K562 (cell line): ENCODE measurements at regions not wholly inside any gene's neighbourhood (a gene's known extent, or its start where the extent isn't known, plus 50 kb on each side); places are given as distances from the start of the nearest gene placed in this dataset.

ENCODE experiments used
- ATAC-seq: fragments of 200-7000 bp; cut with Tn5 transposase; 3 replicates; pipeline ENCODE4 v1.9.1; 2020; ENCODE audit warnings: moderate library complexity
- BruUV-seq: library from RNA; stranded (reverse); fragments of 400-500 nt; replicated peaks from 2 replicates; lab custom pipeline; 2021; lab: Mats Ljungman, UMichigan
- CTCF ChIA-PET: fragments of 300-600 bp; formaldehyde crosslinking; extraction: SDS; loops from one replicate; lab custom pipeline; 2021; ENCODE audit warnings: low intra/inter-chr PET ratio; lab: Yijun Ruan, JAX
- POLR2A ChIA-PET: fragments of 300-600, 350-650 bp; sonication (Branson Sonifier 250); formaldehyde crosslinking; extraction: SDS; loops from one replicate; lab custom pipeline; 2021; ENCODE audit warnings: antibody characterized with exemption, inconsistent platforms; lab: Yijun Ruan, JAX
- DNase-seq, 4 experiments: peaks; one replicate each; pipeline versions ENCODE4 v3.0.0 to v3.0.0-alpha.2; 2011 to 2018; ENCODE audit warnings: low spot score in 3 of 4, mixed read lengths in 3 of 4; ENCODE audit errors: extremely low read depth in 1 of 4
- FAIRE-seq: peaks from 2 replicates; lab custom pipeline; 2011; peaks lifted over from hg19 to GRCh38; lab: Jason Lieb, UNC
- H2AFZ ChIP-seq: 2 replicates; pipeline ENCODE4 v1.6.0; 2011; ENCODE audit warnings: low read depth, low read length, control low read depth, inconsistent platforms
- H3K27ac ChIP-seq: fragments of 200-600 bp; 3 replicates; pipeline ENCODE4 v1.8.0; 2011; ENCODE audit warnings: low read depth, mild to moderate bottlenecking, control low read depth, inconsistent platforms, low read length, moderate library complexity, mixed read lengths; ENCODE audit errors: extremely low read depth
- H3K27me3 ChIP-seq, 2 experiments: fragments of 300-600 bp in 1 of 2; 2 replicates in 1 of 2; 3 replicates in 1 of 2; pipeline versions ENCODE4 v1.6.0 to v1.8.0; 2011; ENCODE audit warnings: inconsistent platforms in 2 of 2, low read length in 2 of 2, mild to moderate bottlenecking in 1 of 2, mixed read lengths in 1 of 2, moderate library complexity in 1 of 2; ENCODE audit not compliant: control insufficient read depth in 2 of 2, insufficient read depth in 2 of 2
- H3K36me3 ChIP-seq: fragments of 300-600 bp; 3 replicates; pipeline ENCODE4 v1.8.0; 2011; ENCODE audit warnings: mild to moderate bottlenecking, low read length, inconsistent platforms; ENCODE audit not compliant: control insufficient read depth, insufficient read depth
- H3K4me1 ChIP-seq, 2 experiments: fragments of 200-600 bp in 1 of 2; replicated peaks in 1 of 2; 2 replicates in 1 of 2; 3 replicates in 1 of 2; pipeline versions ENCODE4 v1.5.1 to v1.8.0; 2011; ENCODE audit warnings: inconsistent platforms in 2 of 2, low read length in 2 of 2, mild to moderate bottlenecking in 1 of 2, mixed read lengths in 1 of 2, moderate library complexity in 1 of 2; ENCODE audit not compliant: control insufficient read depth in 2 of 2, insufficient read depth in 2 of 2
- H3K4me2 ChIP-seq: 2 replicates; pipeline ENCODE4 v1.6.1; 2011; ENCODE audit warnings: low read length, control low read depth, inconsistent platforms, mixed read lengths; ENCODE audit not compliant: insufficient read depth
- H3K4me3 ChIP-seq: fragments of 200-600 bp; sonication (generic), shearing (Covaris generic); 2 replicates; pipeline ENCODE4 v1.5.1; 2016; ENCODE audit warnings: control low read depth, inconsistent platforms
- H3K79me2 ChIP-seq: fragments of 200-600 bp; 3 replicates; pipeline ENCODE4 v1.8.0; 2011; ENCODE audit warnings: low read length, inconsistent platforms; ENCODE audit not compliant: control insufficient read depth, insufficient read depth
- H3K9ac ChIP-seq, 2 experiments: 2 replicates each; pipeline versions ENCODE4 v1.6.0 to v1.6.1; 2011; ENCODE audit warnings: low read depth in 2 of 2, low read length in 2 of 2, control low read depth in 1 of 2, inconsistent platforms in 1 of 2, mild to moderate bottlenecking in 1 of 2, mixed read lengths in 1 of 2; ENCODE audit not compliant: insufficient read depth in 1 of 2
- H3K9me1 ChIP-seq: one replicate; pipeline ENCODE4 v1.6.0; 2011; ENCODE audit warnings: inconsistent platforms, mild to moderate bottlenecking, low read length, moderate library complexity; ENCODE audit not compliant: control insufficient read depth, insufficient read depth
- H3K9me3 ChIP-seq: replicated peaks from 2 replicates; pipeline ENCODE4 v1.5.1; 2011; ENCODE audit warnings: low read depth, low read length, inconsistent platforms; ENCODE audit not compliant: control insufficient read depth, insufficient read depth
- H4K20me1 ChIP-seq: replicated peaks from 2 replicates; pipeline ENCODE4 v1.6.1; 2011; ENCODE audit warnings: low read length, inconsistent platforms, mixed read lengths; ENCODE audit not compliant: control insufficient read depth, insufficient read depth
- BRD9 ChIP-seq: fragments of 450-650 bp; IDR thresholded peaks from 2 replicates; pipeline ENCODE4 v1.6.1; 2018; ENCODE audit warnings: low read depth; ENCODE audit not compliant: partially characterized antibody
- CBFA2T3 ChIP-seq: fragments of 450-650 bp; IDR thresholded peaks from 2 replicates; pipeline ENCODE4 v1.6.1; 2017
- EHMT2 ChIP-seq: fragments of 450-650 bp; IDR thresholded peaks from 2 replicates; pipeline ENCODE4 v1.6.1; 2018; ENCODE audit warnings: antibody characterized with exemption
- ETV1 ChIP-seq: fragments of 450-650 bp; conservative IDR thresholded peaks from 2 replicates; pipeline ENCODE4 v1.6.1; 2016; ENCODE audit warnings: missing genetic modification characterization, control low read depth, low read depth, missing compliant biosample characterization
- EZH2 ChIP-seq: IDR thresholded peaks from 2 replicates; pipeline ENCODE4 v1.6.1; 2012; ENCODE audit warnings: low read depth, mild to moderate bottlenecking, inconsistent platforms, low read length, borderline replicate concordance
- GATAD2A ChIP-seq: fragments of 450-650 bp; IDR thresholded peaks from 2 replicates; pipeline ENCODE4 v1.6.1; 2017
- HDAC1 ChIP-seq, 2 experiments: fragments of 450-650 bp; IDR thresholded peaks; 2 replicates each; pipeline ENCODE4 v1.6.1; 2016 to 2017; ENCODE audit warnings: inconsistent platforms in 1 of 2, mild to moderate bottlenecking in 1 of 2, moderate library complexity in 1 of 2
- L3MBTL2 ChIP-seq: fragments of 450-650 bp; IDR thresholded peaks from 2 replicates; pipeline ENCODE4 v1.6.1; 2016; ENCODE audit warnings: mild to moderate bottlenecking, moderate library complexity
- MEIS2 ChIP-seq: fragments of 450-650 bp; IDR thresholded peaks from 2 replicates; pipeline ENCODE4 v1.6.1; 2014; ENCODE audit warnings: mild to moderate bottlenecking; ENCODE audit not compliant: partially characterized antibody
- NR2C1 ChIP-seq, 2 experiments: fragments of 450-650 bp; IDR thresholded peaks; 2 replicates each; pipeline ENCODE4 v1.6.1; 2017; ENCODE audit warnings: mild to moderate bottlenecking in 2 of 2, antibody characterized with exemption in 1 of 2, inconsistent platforms in 1 of 2, missing compliant biosample characterization in 1 of 2, missing genetic modification characterization in 1 of 2
- POLR3G ChIP-seq: IDR thresholded peaks from 2 replicates; pipeline ENCODE4 v1.6.1; 2011; ENCODE audit not compliant: insufficient read length, insufficient replicate concordance; ENCODE audit errors: extremely low read depth
- ZC3H4 ChIP-seq: sonication (generic); formaldehyde crosslinking; IDR thresholded peaks from 2 replicates; pipeline ENCODE4 v1.9.0; 2021; ENCODE audit warnings: missing genetic modification reagents, borderline replicate concordance
- ZNF311 ChIP-seq: fragments of 250-450 bp; sonication (Bioruptor Pico); IDR thresholded peaks from 2 replicates; pipeline ENCODE4 v1.4.0; 2020; ENCODE audit warnings: mild to moderate bottlenecking, moderate library complexity
- WGBS: fragments of 100-300 bp; shearing (Covaris generic); methylation state at CpG from one replicate; pipeline ENCODE4 v1.1.6; 2016; ENCODE audit warnings: low coverage, mixed read lengths; ENCODE audit not compliant: insufficient coverage; ENCODE audit errors: missing lambda C conversion rate; 5-methylcytosine and 5-hydroxymethylcytosine counted together
- in situ Hi-C: fragments of 300-500 bp; cut with MboI; formaldehyde crosslinking; loops from 4 replicates; pipeline ENCODE4 v1.15.0; 2018; ENCODE audit warnings: inconsistent platforms, mixed read lengths
- intact Hi-C: fragments of 100-400 bp; cut with micrococcal nuclease; formaldehyde crosslinking; loops from 2 replicates; pipeline ENCODE4 v1.14.2; 2022

GRCh38 chr5:8585230-8586018, 716.5 kb downstream of the MTRR start:
- no TSS peak for BruUV-seq
- DNase-seq (no peak), FAIRE-seq (no peak), ATAC-seq (no peak)
- Histone ChIP-seq H3K9ac (no peak overlapping the region), H3K4me1 (no peaks in the 10 kb centered on the region), H3K4me3 (no peak overlapping the region), H3K36me3 (no peaks in the 10 kb centered on the region), H4K20me1 (no peaks in the 10 kb centered on the region), H3K79me2 (no peaks in the 10 kb centered on the region), H2AFZ (no peak overlapping the region), H3K27me3 (no peaks in the 10 kb centered on the region), H3K4me2 (no peak overlapping the region), H3K27ac (no peak overlapping the region), H3K9me1 (no peaks in the 10 kb centered on the region), H3K9me3 (peaks cover 3% of the 10 kb centered on the region; the same call in 1 of the 2 replicates)
- POLR2A ChIA-PET: no interaction called here
- intact Hi-C loops: no loop called here
- 4% methylated on average over 3 of the region's 3 CpGs for WGBS
- in situ Hi-C loops: no loop called here
- no peak for TF ChIP-seq HDAC1 (IDR thresholded peaks at IDR 0.05)
- TF ChIP-seq EHMT2: no peak
- no peak for TF ChIP-seq EZH2
- TF ChIP-seq BRD9: no peak
- TF ChIP-seq ETV1 (tag): no peak
- CTCF ChIA-PET: no interaction called here

- H3K9me1 ChIP-seq: no peaks in the 10 kb centered on the region
- H2AFZ ChIP-seq: no peak overlapping the region
- no peak overlapping the region for H3K27ac ChIP-seq
- no peaks in the 10 kb centered on the region for H3K79me2 ChIP-seq
- FAIRE-seq (no peak), ATAC-seq (no peak), DNase-seq (no peak)
- H3K36me3 ChIP-seq: no peaks in the 10 kb centered on the region
- POLR2A ChIA-PET: no interaction called here
- H3K4me1 ChIP-seq: no peaks in the 10 kb centered on the region
- H4K20me1 ChIP-seq: no peaks in the 10 kb centered on the region
- no TSS peak for BruUV-seq
- no peak overlapping the region for H3K4me3 ChIP-seq
- no peak overlapping the region for H3K4me2 ChIP-seq
- no peak for TF ChIP-seq MEIS2
- TF ChIP-seq ZNF311: no peak
- TF ChIP-seq GATAD2A: no peak
- TF ChIP-seq NR2C1 (IDR thresholded peaks at IDR 0.05): no peak
- no peak for TF ChIP-seq NR2C1 (tag; IDR thresholded peaks at IDR 0.05)
- no peak for TF ChIP-seq CBFA2T3
- TF ChIP-seq L3MBTL2: no peak
- no peak for TF ChIP-seq POLR3G
- TF ChIP-seq ZC3H4 (CRISPR knock-in tag): no peak
- TF ChIP-seq, all 486 proteins: peak for 0
- no peaks in the 10 kb centered on the region for H3K27me3 ChIP-seq
- intact Hi-C loops (no loop called here), in situ Hi-C loops (no loop called here)
- H3K9me3 ChIP-seq: peaks cover 3% of the 10 kb centered on the region; the same call in 1 of the 2 replicates
- WGBS: 0% methylated on average over 1 of the region's 1 CpG
- H3K9ac ChIP-seq: no peak overlapping the region
- CTCF ChIA-PET: no interaction called here
These were observed 722.0 kb downstream of the MTRR start for GRCh38 chr5:8590959-8591358.
